ENCODE measurements at regions not wholly inside any gene's neighbourhood (a gene's known extent, or its start where the extent isn't known, plus 50 kb on each side); places are given as distances from the start of the nearest gene placed in this dataset.

DNA sequence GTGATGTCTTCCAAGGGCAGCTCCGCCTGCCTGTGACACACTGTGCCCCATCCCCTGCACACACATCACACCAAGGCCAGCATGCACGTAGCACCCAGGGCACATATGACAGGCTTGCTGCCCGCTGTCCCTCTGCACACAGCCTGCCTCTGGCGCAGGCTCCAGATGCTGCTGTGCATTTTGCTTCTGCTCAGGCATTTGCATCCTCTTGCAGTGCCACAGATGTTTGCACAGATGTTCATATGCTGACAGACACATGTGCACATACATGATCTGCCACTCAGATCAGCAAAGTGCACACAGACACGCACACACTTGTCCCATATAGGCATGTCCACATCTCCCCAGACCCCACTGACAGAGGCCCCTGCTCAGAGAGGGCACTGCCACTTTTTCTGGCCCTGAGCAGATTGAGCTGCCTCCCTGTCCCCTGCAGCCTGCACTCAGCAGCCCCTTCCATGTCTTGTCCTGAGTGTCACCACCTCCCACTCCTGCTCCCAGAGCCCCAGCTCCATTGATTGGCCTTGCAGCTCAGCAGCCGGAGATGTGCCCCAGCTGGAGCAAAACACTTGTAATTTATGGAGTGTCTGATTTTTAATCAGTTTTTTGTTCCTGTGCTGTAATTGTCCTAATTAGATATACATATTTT lies 115.1 kb upstream of the RPL38 start:
- no peaks in the 10 kb centered on the region for H3K36me3 ChIP-seq
- no peaks in the 10 kb centered on the region for H3K27me3 ChIP-seq
- intact Hi-C loops (cut with DNase I; ENCODE audit: low total_unique reads): no loop called here
- TF ChIP-seq CTCF (IDR thresholded peaks at IDR 0.05): no peak
- no peaks in the 10 kb centered on the region for H3K4me1 ChIP-seq
- H3K4me3 ChIP-seq: no peak overlapping the region
- no peak overlapping the region for H3K27ac ChIP-seq
- no peaks in the 10 kb centered on the region for H3K9me3 ChIP-seq
- DNase-seq: no peak

DNA sequence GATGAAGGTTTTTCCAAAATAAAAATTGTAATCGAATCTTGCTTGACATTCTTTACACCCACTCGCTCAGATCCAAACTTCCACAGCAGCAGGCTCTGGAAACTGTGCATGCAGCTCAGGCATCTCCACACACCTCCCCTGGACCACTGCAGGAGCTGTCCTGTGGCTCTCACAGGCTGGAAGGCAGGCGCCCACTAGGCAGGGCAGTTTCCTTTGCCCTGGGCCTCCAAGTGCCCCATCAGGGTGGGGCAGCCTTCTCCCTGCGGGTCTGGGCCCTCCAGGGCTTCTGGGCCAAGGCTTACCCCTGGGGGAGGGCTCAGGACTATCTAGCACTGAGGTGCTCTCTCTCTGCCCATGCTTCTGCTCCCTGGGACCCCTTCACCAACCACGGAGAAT lies 114.5 kb upstream of the RPL38 start:
- Histone ChIP-seq H3K27ac (no peak overlapping the region), H3K9me3 (no peaks in the 10 kb centered on the region), H3K36me3 (no peaks in the 10 kb centered on the region), H3K4me1 (no peaks in the 10 kb centered on the region), H3K4me3 (no peak overlapping the region), H3K27me3 (no peaks in the 10 kb centered on the region)
- no peak for DNase-seq
- intact Hi-C loops (cut with DNase I; ENCODE audit: low total_unique reads): no loop called here
- TF ChIP-seq CTCF (IDR thresholded peaks at IDR 0.05) (no peak), POLR2A (IDR thresholded peaks at IDR 0.05) (no peak)

DNA sequence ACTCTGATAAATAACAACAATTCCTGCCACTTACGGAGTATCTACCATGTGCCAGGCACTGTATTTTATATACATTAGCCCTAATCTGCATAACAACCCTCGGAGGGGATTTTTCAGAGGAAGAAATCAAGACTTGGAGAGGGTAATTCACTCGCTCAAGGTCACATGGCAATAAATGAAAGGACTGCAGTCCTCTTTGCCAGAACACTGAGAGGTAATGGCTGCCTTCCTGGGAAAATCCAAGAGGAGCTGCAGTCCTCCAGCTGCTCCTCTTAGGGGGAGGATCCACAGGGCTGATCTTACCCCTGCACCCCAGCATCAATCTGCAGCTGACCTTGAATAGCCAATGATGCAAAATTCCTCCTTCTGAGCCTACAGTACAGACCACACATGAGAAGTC lies 114.1 kb upstream of the RPL38 start:
- intact Hi-C loops (cut with DNase I; ENCODE audit: low total_unique reads): no loop called here
- DNase-seq: no peak
- TF ChIP-seq POLR2A (IDR thresholded peaks at IDR 0.05) (no peak), CTCF (IDR thresholded peaks at IDR 0.05) (no peak)

GRCh38 chr17:74089869-74090464 lies 113.5 kb upstream of the RPL38 start:
- no peak overlapping the region for H3K27ac ChIP-seq
- no peaks in the 10 kb centered on the region for H3K9me3 ChIP-seq
- DNase-seq: no peak
- TF ChIP-seq POLR2A (IDR thresholded peaks at IDR 0.05): no peak
- no peak for TF ChIP-seq CTCF (IDR thresholded peaks at IDR 0.05)
- intact Hi-C loops (cut with DNase I; ENCODE audit: low total_unique reads): no loop called here
- no peak overlapping the region for H3K4me3 ChIP-seq
- H3K4me1 ChIP-seq: no peaks in the 10 kb centered on the region
- no peaks in the 10 kb centered on the region for H3K27me3 ChIP-seq
- no peaks in the 10 kb centered on the region for H3K36me3 ChIP-seq

More for the DNA sequence above, 114.1 kb upstream of the RPL38 start:
- Histone ChIP-seq H3K36me3 (no peaks in the 10 kb centered on the region), H3K27me3 (no peaks in the 10 kb centered on the region), H3K27ac (no peak overlapping the region), H3K4me3 (no peak overlapping the region), H3K9me3 (no peaks in the 10 kb centered on the region), H3K4me1 (no peaks in the 10 kb centered on the region)

GRCh38 chr17:74094651-74095050 lies 108.8 kb upstream of the RPL38 start:
- Histone ChIP-seq H3K27ac (no peak overlapping the region), H3K27me3 (no peaks in the 10 kb centered on the region), H3K36me3 (no peaks in the 10 kb centered on the region), H3K4me1 (no peaks in the 10 kb centered on the region), H3K9me3 (no peaks in the 10 kb centered on the region), H3K4me3 (no peak overlapping the region)
- intact Hi-C loops (cut with DNase I; ENCODE audit: low total_unique reads): no loop called here
- DNase-seq: no peak
- TF ChIP-seq POLR2A (IDR thresholded peaks at IDR 0.05) (no peak), CTCF (IDR thresholded peaks at IDR 0.05) (no peak)

Measured in uterus (tissue), 3 donors.